ENCODE measurements at regions not wholly inside any gene's neighbourhood (a gene's known extent, or its start where the extent isn't known, plus 50 kb on each side); places are given as distances from the start of the nearest gene placed in this dataset.
A peak's percentile ranks its signal among the peaks of the same experiment; 100 is the strongest.

DNA sequence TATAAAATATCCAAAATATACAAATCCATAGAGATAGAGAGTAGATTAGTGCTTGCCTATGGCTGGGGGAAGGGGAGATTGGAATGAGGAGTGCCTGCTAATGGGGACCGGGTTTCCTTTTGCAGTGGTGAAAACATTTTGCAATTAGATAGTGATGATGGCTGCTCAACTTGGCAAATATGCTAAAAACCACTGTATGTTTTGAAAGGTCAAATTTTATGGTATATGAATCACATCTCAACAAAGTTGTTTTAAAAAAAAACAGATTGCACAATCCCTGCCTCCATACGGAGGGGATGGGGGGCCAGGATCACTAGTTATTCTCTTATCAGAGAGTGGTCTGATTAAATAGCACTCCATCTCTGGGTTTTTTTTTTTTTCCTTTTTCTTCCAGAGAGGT, 76.9 kb upstream of the RIPOR2 start:
- no peak for DNase-seq (ENCODE audit: low spot score)

DNA sequence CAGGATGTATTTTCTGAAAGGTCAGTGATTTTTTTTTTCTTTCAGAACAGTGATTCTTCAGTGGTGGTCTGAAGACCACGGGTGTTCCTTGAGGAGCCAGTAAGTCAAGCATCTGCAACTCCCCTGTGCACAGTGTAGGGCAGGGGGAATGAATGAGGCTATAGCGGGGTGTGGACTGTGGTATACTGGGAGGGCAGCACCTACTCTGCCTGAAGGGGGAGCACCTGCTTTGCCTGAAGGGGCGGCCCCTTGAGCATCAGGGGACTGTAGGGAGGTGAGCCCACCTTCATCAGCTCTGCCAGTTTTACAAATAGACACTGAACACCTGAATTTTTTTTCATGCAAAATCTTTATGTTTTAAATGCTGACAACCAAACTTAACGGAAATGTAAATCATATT, 77.5 kb upstream of the RIPOR2 start:
- no peak for DNase-seq (ENCODE audit: low spot score)

DNA sequence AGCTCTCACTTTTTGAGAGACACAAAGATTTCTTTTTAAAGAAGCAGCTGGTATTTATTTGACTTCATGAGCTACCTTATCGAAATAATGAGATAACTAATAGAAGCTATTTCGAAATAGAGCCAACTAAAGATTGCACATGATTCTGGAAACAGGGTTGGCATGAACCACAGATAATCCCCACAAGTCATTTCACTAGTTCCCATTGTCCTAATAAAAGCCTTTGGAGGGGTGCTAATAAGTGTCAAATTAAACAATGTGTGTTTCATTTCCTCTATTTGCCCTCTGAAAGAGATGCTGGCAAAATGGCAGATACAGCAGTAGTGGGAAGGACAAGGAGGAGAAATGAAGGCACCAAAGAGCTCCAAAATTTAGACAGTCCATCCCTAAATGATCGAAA, 78.6 kb upstream of the RIPOR2 start:
- DNase-seq (ENCODE audit: low spot score): no peak

DNA sequence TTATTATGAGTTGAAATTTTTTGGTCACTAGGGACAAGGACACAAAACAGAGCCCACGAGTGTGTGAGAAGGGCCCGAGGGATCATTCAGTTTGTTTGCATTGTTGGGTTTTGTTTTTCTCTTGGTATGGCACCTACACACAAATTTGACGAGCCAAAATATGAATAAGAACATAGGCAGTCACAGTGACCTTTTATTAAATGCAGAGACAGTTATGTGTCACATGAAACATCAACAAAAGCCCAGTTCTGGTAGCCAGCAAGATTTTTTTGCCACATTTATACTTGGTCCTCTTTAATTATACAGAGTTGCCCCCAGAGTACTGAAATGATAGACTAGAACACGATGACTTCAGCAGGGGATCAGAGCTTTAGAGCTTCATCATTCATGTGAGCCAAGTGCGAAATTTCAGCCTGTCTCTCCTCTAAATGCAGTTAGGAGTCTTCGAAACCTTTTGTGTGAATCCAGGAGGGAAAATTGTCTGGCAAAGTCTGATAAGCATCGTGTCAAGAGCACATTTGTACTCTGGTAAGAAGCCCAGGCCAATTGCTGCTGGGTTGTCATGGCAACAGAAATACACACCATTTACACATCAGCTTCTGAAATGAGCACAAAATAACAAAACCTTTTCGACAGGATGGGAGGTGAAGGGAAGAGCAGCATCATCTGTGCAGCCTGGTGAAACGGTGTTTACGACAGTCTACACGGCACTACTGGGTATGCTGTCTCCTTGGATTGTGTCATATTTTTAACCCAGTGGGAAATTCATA, 79.2 kb upstream of the RIPOR2 start:
- no peak for DNase-seq (ENCODE audit: low spot score)

DNA sequence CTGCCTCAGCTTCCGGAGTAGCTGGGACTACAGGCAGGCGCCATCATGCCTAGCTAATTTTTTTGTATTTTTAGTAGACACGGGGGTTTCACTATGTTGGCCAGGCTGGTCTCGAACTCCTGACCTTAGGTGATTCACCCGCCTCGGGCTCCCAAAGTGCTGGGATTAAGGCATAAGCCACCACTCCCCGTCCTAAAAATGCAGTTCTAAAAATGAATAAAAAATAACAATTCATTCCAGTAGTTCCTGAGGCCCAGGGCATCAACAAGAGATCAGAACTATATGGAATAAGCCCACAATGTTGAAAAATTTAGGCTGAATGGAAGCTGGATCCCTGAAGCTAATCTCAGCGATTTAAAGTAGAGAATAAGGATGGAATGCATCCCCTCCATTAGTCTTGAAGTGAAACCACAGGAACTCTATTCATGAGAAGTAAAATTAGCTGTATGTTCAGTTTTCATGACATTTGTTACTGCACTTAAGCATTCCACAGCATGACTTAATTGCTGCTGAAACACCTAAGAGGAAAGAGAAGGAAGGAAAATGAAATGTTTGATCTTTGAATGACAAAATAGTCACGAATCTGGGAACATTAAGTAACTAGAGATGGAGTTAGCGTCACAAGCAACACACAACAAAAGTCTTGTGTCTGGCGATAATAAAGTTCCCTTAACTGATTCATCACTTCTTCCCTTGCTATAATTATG, 80.4 kb upstream of the RIPOR2 start:
- no peak for DNase-seq (ENCODE audit: low spot score)

DNA sequence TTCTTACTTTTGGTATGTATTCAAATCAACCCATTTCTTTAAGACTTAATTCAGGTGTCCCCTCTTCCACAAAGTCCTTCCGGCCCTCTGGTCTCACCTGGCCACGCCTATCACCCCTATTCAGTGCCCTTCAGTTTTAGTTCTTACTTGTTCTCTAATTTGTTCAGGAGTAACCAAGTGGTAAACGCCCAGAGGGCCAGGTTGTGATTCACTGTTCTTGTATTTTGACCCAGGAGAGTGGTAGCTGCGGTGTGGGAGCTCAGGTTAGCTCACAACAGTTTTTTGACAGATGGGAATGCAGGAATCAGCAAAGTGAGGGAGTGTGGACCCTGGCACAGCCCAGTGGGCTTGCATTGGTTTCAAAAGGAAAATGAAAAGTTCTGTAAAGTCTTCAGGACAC, 81.7 kb upstream of the RIPOR2 start:
- no peak for DNase-seq (ENCODE audit: low spot score)

DNA sequence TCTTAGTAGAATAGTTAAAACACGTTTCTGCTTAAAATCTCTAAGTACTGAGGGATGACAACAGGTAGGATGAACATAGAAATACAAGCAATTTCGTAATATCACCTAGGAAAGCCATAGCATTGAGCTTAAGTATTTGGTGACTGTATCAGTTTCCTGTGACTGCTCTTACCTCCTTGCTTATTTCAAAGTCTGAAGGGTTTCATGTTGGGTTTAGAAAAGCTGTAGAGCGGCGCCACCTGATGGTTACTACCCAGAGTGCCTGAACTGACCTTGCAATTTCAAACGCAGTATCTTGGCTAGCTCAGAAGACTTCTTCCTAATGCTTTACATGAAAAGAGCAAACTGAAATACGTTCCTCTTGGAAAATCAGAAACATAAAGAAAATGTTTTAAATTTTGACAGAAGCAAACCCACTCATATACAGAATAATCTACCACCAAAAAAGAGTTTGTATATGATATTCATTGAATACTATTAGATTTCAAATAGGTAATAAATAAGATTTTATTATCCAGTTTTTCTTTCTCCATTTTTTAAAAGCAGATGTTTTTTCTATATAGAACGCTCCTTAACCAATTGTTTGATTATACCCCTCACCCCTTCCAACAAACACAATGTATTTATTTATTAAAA, 82.3 kb upstream of the RIPOR2 start:
- peak; percentile 16 for DNase-seq (ENCODE audit: low spot score)

DNA sequence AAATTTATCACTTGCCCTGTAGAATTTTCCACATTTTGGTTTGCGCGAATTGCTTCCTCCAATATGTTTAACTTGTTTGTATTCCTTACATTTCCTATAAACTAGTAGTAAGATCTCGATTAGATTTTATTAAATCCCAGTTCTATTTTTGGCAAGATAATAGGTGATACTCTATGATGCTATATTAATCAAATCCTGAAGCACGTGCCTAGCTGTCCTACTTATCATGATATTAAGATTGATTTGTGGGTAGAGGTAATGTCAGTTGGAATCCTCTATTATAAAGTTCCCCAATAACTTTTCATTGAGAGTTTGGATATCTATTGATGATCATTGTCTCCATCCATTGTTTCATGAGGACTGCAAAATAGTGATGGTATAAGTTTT, 82.8 kb upstream of the RIPOR2 start:
- DNase-seq (ENCODE audit: low spot score): no peak

DNA sequence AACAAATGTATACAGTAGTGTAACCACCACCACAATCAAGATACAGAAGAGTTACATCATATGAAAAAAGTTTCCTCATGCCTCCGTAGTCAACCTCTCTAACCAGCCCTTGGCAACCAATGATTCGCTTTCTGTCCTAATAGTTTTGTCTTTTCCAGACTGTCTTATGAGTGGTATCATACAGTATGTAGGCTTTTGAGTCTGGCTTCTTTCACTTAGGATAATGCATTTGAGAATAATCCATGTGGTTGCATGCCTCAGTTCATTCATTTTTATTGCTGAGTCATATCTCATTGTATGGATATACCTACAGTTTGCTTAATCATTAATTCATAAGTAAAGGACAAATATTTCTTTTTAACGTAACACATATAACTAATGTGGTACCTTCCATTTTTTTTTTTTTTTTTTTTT, 86.4 kb upstream of the RIPOR2 start:
- no peak for DNase-seq (ENCODE audit: low spot score)

DNA sequence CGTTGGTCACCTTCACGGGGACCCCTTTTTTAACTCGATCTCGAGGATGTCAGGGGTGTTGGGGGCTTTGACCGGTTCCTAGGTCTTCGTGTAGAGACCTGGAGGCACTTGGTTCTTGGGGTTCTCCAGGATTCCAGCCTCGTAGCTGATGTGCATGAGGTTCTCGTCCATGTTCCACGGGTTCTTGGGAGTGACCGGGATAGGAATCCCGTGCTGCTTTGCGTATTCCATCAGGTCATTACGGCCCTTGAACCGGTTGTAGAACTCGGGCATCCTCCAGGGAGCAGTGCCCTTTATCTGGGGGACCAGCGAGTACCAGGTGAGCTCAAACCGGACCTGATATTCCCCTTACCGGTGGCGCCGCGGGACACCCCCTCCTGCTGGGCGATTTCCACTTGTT, 88.0 kb upstream of the RIPOR2 start:
- no peak for DNase-seq (ENCODE audit: low spot score)

DNA sequence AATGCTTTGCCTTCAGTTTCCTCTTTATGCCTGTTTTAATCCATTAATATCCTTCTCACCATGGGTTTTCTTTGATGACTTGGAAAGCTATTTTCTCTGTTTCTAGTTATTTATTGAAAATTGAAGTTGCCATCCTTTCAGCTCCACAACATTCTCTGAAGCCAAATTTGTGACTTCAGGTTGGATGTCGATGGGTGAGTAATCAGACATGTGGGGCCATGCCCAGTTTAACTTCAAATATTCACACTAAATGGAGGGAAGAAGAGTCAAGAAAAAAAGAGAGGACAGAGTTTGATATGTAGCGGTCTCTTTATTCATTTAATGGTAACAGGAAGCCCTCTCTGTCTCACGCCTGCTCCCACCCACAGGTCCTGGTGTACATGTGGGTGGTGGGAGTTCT, 89.1 kb upstream of the RIPOR2 start:
- no peak for DNase-seq (ENCODE audit: low spot score)

DNA sequence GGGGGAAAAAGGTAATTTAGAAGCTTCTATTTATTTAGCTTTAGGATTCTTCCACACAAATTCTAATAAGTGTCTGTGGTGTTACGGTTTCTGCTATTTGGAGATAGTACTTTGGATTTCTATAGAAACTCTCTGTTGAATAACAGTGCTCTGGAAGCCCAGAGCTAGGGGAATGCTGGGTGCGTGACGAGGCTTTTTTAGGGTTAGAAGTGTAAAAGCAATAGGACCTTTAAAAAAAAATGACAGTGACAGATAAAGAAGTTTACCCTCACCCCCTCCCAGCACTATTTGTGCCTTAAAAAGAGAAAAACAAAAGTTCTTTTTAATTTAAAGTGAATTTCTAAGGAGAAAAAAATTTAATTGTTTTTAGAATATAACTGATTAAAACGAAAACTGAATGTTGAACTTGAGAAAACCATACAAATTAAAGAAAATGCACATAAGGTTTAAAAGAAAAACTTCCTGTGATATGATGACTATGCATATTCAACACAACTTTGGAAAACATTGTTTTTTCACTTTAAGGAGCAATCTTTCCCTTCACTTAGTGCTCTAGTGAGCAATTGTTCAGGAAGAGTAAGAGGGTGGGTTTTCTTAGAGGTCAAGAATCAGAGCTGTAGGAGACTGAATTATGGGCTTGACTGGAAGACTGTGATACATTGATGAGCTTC, 89.6 kb upstream of the RIPOR2 start:
- DNase-seq (ENCODE audit: low spot score): no peak

DNA sequence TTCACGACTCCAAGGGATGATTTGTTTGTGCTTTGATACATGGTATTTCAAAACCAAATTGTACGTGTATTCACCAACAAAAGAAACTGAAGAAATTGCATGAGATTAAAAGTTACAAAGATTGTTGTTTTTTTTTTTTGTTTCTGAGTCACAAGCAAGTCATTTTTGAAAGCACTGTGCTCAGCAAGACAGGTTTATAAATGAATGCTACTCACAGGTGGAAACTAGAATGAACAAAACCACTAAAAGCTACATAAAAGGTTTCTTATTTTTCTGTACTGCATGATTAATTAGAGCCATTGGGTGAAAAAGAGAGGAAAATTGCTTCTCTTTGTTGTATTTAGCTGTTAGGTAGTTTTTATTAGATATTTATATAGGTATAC, 90.2 kb upstream of the RIPOR2 start:
- no peak for DNase-seq (ENCODE audit: low spot score)

DNA sequence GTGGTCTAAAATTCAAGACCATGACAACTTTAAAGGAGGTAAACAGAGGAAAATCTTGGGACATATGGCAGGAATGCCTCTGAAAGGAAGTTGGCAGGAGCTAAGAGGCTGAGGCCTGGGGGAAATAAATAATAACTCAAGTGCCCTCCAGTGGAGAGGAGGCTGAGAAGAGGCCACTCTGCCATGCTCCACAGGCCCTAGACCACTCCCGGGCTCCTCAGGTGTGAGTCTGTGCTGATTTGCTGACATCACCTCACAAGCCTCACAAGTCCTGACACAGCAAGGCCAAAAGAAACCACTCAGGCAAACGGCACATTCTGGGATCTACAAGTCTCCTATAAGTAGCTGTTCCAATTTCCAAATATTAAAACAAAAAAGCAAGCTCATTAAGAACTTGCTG, 91.0 kb upstream of the RIPOR2 start:
- no peak for DNase-seq (ENCODE audit: low spot score)

DNA sequence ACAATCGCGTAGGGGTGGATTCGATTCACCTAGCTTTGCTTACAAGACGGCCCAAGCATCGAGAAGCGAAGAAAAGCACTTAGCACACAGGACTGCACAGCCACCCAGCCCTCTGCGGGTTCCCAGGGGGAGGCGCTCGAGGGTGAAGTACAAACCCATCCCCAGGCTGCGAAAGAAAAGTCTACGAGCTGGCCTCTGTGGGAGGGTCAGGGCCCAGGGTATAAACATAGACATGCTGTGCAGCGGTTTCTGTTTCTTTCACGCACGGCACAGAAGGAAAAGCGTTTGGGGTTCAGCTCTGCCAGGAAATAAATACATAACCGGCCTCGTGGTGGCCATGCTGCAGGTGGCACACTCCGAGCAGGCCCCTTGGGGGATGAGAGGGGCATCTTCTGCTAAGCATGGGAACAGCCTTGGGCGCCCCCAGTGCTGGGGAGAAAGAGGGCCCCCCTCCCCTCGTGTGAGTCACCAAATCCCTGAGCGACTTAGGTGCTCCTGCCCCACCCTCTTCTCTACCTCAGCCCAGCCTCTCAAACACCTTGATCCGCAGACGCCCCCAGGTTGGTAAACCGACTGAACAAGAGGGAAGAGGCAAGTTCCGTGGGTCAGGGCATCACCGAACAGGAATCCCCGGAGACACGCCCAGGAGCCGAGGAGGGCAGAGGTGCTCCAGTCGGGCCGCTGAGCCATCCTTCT, 91.6 kb upstream of the RIPOR2 start:
- DNase-seq (ENCODE audit: low spot score): no peak

DNA sequence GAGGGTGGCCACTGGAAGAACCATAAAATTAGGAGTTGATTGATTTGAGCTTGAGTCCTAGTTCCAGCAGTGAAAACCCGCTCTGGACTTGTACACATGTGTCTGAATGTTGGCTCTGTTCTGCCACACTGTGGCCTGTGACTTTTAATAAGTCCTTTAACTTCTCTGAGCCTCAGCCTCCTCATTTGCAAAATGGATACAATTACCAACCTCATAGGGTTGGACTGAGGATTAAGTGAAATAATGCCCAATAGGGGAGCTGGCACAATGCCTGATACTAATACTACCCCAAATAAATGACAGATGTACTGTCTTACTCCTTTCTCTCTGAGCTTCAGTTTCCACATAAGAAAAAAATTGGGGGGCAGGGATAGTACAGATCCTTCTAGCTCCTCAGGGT, 92.6 kb upstream of the RIPOR2 start:
- no peak for DNase-seq (ENCODE audit: low spot score)

DNA sequence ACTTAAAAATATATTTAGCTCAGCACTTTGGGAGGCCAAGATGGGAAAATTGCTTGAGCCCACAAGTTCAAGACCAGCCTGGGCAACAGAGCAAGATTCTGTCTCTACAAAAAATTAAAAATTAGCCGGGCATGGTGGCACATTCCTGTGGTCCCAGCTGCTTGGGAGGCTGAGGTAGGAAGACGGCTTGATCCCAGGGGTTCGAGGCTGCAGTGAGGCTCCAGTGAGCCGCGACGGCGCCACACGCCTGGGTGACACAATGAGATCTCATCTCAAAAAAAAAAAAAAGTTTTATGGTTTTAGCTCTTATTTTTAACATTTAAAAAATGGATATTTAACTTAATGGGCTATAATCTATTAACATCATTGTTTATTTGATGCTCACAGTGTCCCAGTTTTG, 97.2 kb upstream of the RIPOR2 start:
- DNase-seq (ENCODE audit: low spot score): no peak

DNA sequence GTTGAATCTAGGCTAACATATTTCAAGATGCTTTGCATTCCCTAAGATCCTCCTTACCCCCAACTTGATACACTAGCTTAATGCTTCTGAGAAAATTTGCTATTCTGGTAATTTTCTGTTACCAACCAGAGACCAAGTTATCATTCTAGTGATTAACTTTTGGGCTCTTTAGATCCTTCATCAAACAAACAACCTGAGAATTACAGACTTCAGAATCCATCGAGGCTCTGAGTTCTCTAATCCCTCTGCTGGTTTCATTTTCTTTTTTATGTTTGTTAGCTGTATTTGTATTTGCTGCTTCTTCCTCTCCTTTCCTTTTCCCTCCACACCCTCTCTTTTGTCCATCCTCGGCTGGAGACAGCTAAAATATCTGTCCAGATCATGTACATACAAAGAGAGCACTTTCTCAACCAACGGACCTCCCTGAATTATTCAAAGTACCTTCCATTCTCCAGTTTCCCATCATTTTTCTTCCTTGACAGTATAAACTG, 98.7 kb upstream of the RIPOR2 start:
- DNase-seq (ENCODE audit: low spot score): no peak

DNA sequence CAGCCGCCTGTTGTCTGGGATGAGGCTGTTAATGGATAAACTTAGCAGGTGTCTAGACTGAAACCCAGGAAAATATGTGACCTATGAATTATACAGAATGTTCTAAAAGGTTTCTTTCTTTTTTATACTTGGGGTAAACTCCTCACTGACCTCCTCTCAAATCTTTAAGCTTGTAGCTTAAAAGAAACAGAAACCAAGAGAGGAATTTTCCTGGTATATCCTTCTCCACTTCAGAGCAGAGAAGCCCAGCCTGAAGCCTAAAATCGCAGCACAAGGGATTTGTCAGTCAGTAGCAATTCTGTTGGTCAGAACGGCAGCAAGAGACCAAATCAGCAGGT, 99.4 kb upstream of the RIPOR2 start:
- no peak for DNase-seq (ENCODE audit: low spot score)

DNA sequence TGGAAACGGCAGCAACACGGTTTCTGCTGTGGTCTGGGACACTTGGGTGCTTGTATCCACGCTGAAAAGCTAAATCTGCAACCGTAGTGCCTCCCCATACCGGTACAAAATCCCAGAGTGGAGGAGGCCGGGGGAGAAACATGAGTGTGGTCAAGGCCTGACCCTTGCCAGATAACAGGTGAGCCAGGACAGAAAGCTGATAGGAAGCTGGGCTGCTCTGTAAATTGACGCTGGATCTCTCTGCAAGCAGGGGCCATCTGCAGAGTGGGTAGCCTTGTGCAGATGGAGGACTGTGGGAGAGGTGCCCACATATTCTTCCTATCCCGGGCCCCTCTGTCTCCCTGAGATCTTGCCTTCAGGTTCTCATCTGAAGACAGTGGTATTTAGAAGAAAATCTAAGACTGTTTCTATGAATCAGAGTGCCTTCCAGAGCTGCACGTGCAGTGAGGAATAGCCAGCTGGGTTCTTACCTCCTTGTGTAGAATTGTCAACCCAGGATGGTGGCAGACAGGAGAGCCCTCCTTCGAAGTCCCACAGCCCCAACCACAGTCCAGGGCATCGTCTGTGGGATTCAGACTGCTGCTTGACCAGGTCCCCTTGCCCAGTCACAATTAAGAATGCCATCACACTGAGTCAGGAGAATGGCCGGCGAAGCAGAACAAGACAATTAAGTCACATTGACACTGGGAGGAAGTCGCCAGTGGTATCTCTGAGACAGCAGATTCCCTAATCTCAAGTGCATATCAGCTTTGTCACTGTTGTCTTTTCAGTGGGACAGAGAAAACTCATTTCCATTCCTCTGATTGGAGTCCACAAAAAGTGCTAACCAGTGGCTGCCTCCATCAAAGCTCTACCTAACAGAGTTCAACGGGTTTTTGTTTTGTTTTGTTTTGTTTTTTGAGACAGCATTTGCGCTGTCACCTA, 100.0 kb upstream of the RIPOR2 start:
- no peak for DNase-seq (ENCODE audit: low spot score)

DNA sequence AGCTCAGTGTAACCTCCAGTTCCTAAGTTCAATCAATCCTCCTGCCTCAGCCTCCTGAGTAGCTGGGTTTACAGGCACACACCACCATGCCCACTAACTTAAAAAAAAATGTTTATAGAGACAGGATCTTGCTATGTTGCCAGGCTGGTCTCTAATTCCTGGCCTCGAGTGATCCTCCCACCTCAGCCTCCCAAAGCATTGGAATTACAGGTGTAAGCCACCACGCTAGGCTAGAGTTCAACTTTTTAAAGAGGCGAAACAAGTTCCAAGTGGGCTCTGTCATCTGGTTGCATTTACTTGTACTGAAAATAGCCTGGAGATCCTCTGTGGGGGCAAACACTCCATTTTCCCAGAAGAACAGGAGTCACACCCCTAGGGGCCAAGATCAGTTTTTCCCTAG, 100.7 kb upstream of the RIPOR2 start:
- no peak for DNase-seq (ENCODE audit: low spot score)

Data from globus pallidus (tissue), 1 donor.